GM23338 (cell line): ENCODE measurements at regions not wholly inside any gene's neighbourhood (a gene's known extent, or its start where the extent isn't known, plus 50 kb on each side); places are given as distances from the start of the nearest gene placed in this dataset.
A peak's percentile ranks its signal among the peaks of the same experiment; 100 is the strongest.

ENCODE experiments used
- ATAC-seq: fragments of 200-7000 bp; cut with Tn5 transposase; 3 replicates; pipeline ENCODE4 v1.9.1; 2020
- DNase-seq: peaks from one replicate; pipeline ENCODE4 v3.0.0-alpha.2; 2015; ENCODE audit warnings: low spot score
- H2AFZ ChIP-seq: fragments of 200-600 bp; sonication (generic); 2 replicates; pipeline ENCODE4 v1.8.0; 2016; ENCODE audit warnings: antibody characterized with exemption, mild to moderate bottlenecking, moderate library complexity
- H3F3A ChIP-seq: fragments of 200-600 bp; sonication (generic); replicated peaks from 2 replicates; pipeline ENCODE4 v1.8.0; 2017; ENCODE audit warnings: antibody characterized with exemption, mixed run types, low read depth
- H3K27ac ChIP-seq: fragments of 200-600 bp; sonication (generic); 2 replicates; pipeline ENCODE4 v1.6.1; 2016; ENCODE audit warnings: low read depth
- H3K27me3 ChIP-seq: fragments of 200-600 bp; sonication (generic); 2 replicates; pipeline ENCODE4 v1.8.0; 2016; ENCODE audit warnings: mild to moderate bottlenecking, mixed run types, moderate library complexity; ENCODE audit not compliant: insufficient read depth
- H3K36me3 ChIP-seq: fragments of 200-600 bp; sonication (generic); 2 replicates; pipeline ENCODE4 v1.8.0; 2016; ENCODE audit warnings: mild to moderate bottlenecking; ENCODE audit not compliant: insufficient read depth
- H3K4me1 ChIP-seq: fragments of 200-600 bp; sonication (generic); 2 replicates; pipeline ENCODE4 v1.8.0; 2016; ENCODE audit warnings: mild to moderate bottlenecking, moderate library complexity; ENCODE audit not compliant: insufficient read depth
- H3K4me2 ChIP-seq: fragments of 200-600 bp; sonication (generic); 2 replicates; pipeline ENCODE4 v1.7.1; 2017; ENCODE audit warnings: mixed run types
- H3K4me3 ChIP-seq: fragments of 200-600 bp; sonication (generic); 2 replicates; pipeline ENCODE4 v1.6.1; 2016; ENCODE audit warnings: mixed run types
- H3K79me2 ChIP-seq: fragments of 200-600 bp; sonication (generic); replicated peaks from 2 replicates; pipeline ENCODE4 v1.8.0; 2017; ENCODE audit warnings: mild to moderate bottlenecking; ENCODE audit not compliant: insufficient read depth
- H3K9me2 ChIP-seq: fragments of 200-600 bp; sonication (generic); 2 replicates; pipeline ENCODE4 v1.8.0; 2017; ENCODE audit not compliant: insufficient read depth
- H4K20me1 ChIP-seq: fragments of 200-600 bp; sonication (generic); replicated peaks from 2 replicates; pipeline ENCODE4 v1.8.0; 2017; ENCODE audit warnings: mild to moderate bottlenecking; ENCODE audit not compliant: insufficient read depth
- H3K27ac Mint-ChIP-seq: 2 replicates; pipeline ENCODE4 v1.8.0; 2020; ENCODE audit warnings: inconsistent platforms, mild to moderate bottlenecking, moderate library complexity, mixed read lengths
- H3K27me3 Mint-ChIP-seq: 3 replicates; pipeline ENCODE4 v1.8.0; 2022; ENCODE audit warnings: low read depth, mild to moderate bottlenecking, moderate library complexity, mixed read lengths, inconsistent platforms; ENCODE audit not compliant: insufficient read depth, poor library complexity
- H3K36me3 Mint-ChIP-seq: 3 replicates; pipeline ENCODE4 v1.8.0; 2021; ENCODE audit warnings: low read depth, mild to moderate bottlenecking, inconsistent platforms, moderate library complexity, mixed read lengths
- H3K4me1 Mint-ChIP-seq: 3 replicates; pipeline ENCODE4 v1.8.0; 2020; ENCODE audit warnings: mild to moderate bottlenecking, inconsistent platforms, mixed read lengths
- H3K4me3 Mint-ChIP-seq: 3 replicates; pipeline ENCODE4 v1.8.0; 2021; ENCODE audit warnings: moderate library complexity, mild to moderate bottlenecking, inconsistent platforms, mixed read lengths
- H3K9me3 Mint-ChIP-seq: 3 replicates; pipeline ENCODE4 v1.8.0; 2020; ENCODE audit warnings: moderate library complexity, mild to moderate bottlenecking, inconsistent platforms, mixed read lengths
- CREB1 ChIP-seq: fragments of 250-450 bp; sonication (Bioruptor Pico); IDR thresholded peaks from 2 replicates; pipeline ENCODE4 v1.5.0; 2020; ENCODE audit warnings: low read depth, mild to moderate bottlenecking, moderate library complexity
- CTCF ChIP-seq, 2 experiments: fragments of 200-600 bp in 1 of 2; sonication (generic) in 1 of 2; conservative IDR thresholded peaks; 2 replicates each; pipeline versions ENCODE4 v1.5.1 to v1.6.1; 2016 to 2017; ENCODE audit warnings: antibody characterized with exemption in 2 of 2, low read depth in 2 of 2, mild to moderate bottlenecking in 2 of 2, moderate library complexity in 1 of 2
- EZH2 ChIP-seq: fragments of 200-600 bp; sonication (generic); IDR thresholded peaks from one replicate; pipeline ENCODE4 v1.8.0; 2017; ENCODE audit warnings: antibody characterized with exemption, mild to moderate bottlenecking, low read depth; ENCODE audit not compliant: unreplicated experiment
- EZH2phosphoT487 ChIP-seq: fragments of 200-600 bp; sonication (generic); IDR thresholded peaks from one replicate; pipeline ENCODE4 v1.8.1; 2018; ENCODE audit warnings: antibody characterized with exemption; ENCODE audit not compliant: unreplicated experiment
- NANOG ChIP-seq: IDR thresholded peaks from 2 replicates; pipeline ENCODE4 v1.6.1; 2016; ENCODE audit warnings: antibody characterized with exemption, borderline replicate concordance
- POLR2AphosphoS5 ChIP-seq: IDR thresholded peaks from 2 replicates; pipeline ENCODE4 v1.6.1; 2016; ENCODE audit warnings: antibody characterized with exemption, low read depth
- REST ChIP-seq: IDR thresholded peaks from one replicate; pipeline ENCODE4 v1.6.1; 2018; ENCODE audit warnings: antibody characterized with exemption; ENCODE audit not compliant: unreplicated experiment
- STAT1 ChIP-seq: IDR thresholded peaks from one replicate; pipeline ENCODE4 v1.6.1; 2016; ENCODE audit warnings: antibody characterized with exemption; ENCODE audit not compliant: unreplicated experiment
- ZNF462 ChIP-seq: fragments of 250-450 bp; sonication (Bioruptor Pico); IDR thresholded peaks from 2 replicates; pipeline ENCODE4 v1.5.0; 2020; ENCODE audit warnings: mild to moderate bottlenecking, moderate library complexity

DNA sequence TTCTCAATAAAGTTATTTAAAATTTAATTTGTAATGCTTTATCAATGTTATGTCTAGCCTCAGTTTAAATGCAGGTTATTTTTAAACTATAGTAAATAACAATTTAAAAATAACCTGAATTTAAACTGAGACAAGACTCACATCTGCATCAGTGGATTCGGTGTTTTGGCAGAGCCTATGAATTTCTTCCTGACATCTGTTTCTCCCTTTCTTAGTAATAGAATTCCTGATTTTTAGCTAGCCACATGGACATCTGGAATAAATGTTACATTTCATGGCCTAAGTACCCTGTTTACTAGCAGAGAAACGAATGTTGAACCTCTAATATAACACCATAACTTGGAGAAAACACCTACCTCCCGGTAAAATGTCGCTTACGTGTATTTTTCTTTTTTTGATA is 1141.6 kb upstream of the ADGRL2 start (continued):
- TF ChIP-seq ZNF462 (no peak), EZH2 (no peak), EZH2phosphoT487 (no peak), CTCF (conservative IDR thresholded peaks at IDR 0.05; ENCODE audit: low read depth in 2 of 2) (no peak), POLR2AphosphoS5 (no peak), STAT1 (no peak), NANOG (no peak), CREB1 (no peak)

DNA sequence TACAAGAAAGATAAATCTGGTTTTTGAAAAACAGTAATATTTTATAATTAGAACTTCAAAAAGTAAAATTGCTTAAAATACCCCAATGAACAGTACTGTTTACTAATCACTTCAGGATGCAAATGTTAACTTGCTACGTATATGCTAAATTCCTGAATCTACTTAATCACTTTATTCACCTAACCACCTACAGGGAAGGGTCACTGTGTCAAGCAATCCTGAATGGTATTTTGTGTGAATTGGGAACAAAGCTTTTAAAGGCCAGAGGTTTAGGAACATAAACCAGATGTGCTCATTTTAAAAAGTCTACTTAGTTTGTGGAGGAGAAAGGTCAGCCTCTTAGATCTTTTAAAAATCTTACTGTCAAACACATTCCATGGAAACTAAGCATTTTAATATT is 1143.0 kb upstream of the ADGRL2 start:
- H3K4me1 ChIP-seq, result peaks cover 22% of the 10 kb centered on the region
- no peaks in the 10 kb centered on the region for H4K20me1 ChIP-seq
- TF ChIP-seq CREB1 (no peak), REST (no peak), CTCF (conservative IDR thresholded peaks at IDR 0.05; ENCODE audit: low read depth in 2 of 2) (no peak), EZH2 (no peak)

More for the DNA sequence above, 1143.0 kb upstream of the ADGRL2 start:
- no peaks in the 10 kb centered on the region for H3K79me2 ChIP-seq
- H3K4me3 ChIP-seq, result no peak overlapping the region
- no peaks in the 10 kb centered on the region for H3K9me2 ChIP-seq
- H3K36me3 ChIP-seq, result no peaks in the 10 kb centered on the region
- H3K4me2 ChIP-seq, result 0 out of 2 replicates have a peak overlapping the region, but pooled peaks have one; percentile 16
- no peak overlapping the region for H2AFZ ChIP-seq
- ATAC-seq (peak; percentile 77), DNase-seq (peak; percentile 63)
- Mint-ChIP-seq H3K4me1 (peaks cover 27% of the 10 kb centered on the region), H3K9me3 (no peaks in the 10 kb centered on the region), H3K36me3 (no peaks in the 10 kb centered on the region; the same call in 2 of the 3 replicates), H3K27me3 (peaks cover 4% of the 10 kb centered on the region), H3K27ac (peak overlapping the region; percentile 85), H3K4me3 (no peak overlapping the region)
- H3F3A ChIP-seq, result no peaks in the 10 kb centered on the region
- no peaks in the 10 kb centered on the region for H3K27me3 ChIP-seq
- H3K27ac ChIP-seq, result peak overlapping the region; percentile 16; the same call in 1 of the 2 replicates
